PC-3 (cell line): ENCODE measurements at regions not wholly inside any gene's neighbourhood (a gene's known extent, or its start where the extent isn't known, plus 50 kb on each side); places are given as distances from the start of the nearest gene placed in this dataset.

Experiments used
- EZH2 ChIP-seq: fragments of 300-600 bp; sonication (generic); IDR thresholded peaks from one replicate; pipeline ENCODE4 v1.6.1; 2017; ENCODE audit warnings: antibody characterized with exemption, mild to moderate bottlenecking, low read length; ENCODE audit not compliant: unreplicated experiment
- EZH2phosphoT487 ChIP-seq: fragments of 300-600 bp; sonication (generic); IDR thresholded peaks from 2 replicates; pipeline ENCODE4 v1.6.1; 2018; ENCODE audit warnings: mild to moderate bottlenecking, antibody characterized with exemption, low read length, borderline replicate concordance
- TF ChIP-seq, protein P1 (sequence below): fragments of 300-600 bp; sonication (generic); conservative IDR thresholded peaks from 2 replicates; pipeline ENCODE4 v1.5.1; 2017; ENCODE audit warnings: antibody characterized with exemption, low read depth, mild to moderate bottlenecking, low read length

DNA sequence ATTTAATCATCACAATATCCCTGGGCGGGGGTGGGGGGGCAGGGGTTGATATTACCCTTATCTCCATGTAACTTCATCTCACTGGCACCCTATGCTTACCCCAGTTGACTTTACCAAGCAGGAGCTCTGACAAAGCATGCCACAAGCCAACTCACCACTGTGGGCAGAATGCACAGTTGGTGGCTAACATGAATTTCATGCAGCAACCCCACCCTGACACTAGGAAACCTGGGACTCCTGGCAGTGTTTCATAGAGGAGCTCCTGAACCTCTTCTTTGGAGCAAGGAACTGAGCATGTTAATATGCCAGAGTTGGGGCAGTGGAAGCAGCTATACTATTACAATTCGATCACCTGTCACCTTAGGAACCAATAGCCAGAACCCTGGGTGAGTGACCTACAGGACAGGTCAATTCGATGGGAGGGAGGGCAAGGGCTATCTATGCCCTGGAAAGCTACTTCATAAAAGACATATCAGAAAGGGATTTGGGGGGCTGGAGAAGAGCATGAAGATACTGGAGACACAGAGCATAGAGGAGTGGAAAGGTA lies 97.2 kb upstream of the ACSL4 start:
- TF ChIP-seq EZH2 = no peak
- TF ChIP-seq, protein P1, sequence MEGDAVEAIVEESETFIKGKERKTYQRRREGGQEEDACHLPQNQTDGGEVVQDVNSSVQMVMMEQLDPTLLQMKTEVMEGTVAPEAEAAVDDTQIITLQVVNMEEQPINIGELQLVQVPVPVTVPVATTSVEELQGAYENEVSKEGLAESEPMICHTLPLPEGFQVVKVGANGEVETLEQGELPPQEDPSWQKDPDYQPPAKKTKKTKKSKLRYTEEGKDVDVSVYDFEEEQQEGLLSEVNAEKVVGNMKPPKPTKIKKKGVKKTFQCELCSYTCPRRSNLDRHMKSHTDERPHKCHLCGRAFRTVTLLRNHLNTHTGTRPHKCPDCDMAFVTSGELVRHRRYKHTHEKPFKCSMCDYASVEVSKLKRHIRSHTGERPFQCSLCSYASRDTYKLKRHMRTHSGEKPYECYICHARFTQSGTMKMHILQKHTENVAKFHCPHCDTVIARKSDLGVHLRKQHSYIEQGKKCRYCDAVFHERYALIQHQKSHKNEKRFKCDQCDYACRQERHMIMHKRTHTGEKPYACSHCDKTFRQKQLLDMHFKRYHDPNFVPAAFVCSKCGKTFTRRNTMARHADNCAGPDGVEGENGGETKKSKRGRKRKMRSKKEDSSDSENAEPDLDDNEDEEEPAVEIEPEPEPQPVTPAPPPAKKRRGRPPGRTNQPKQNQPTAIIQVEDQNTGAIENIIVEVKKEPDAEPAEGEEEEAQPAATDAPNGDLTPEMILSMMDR = no peak
- TF ChIP-seq EZH2phosphoT487 = no peak
